Activated T-cell treated with anti-CD3 and anti-CD28 coated beads for 1 hour (primary cell): ENCODE measurements at regions not wholly inside any gene's neighbourhood (a gene's known extent, or its start where the extent isn't known, plus 50 kb on each side); places are given as distances from the start of the nearest gene placed in this dataset.

Source experiments
- DNase-seq: peaks from one replicate; pipeline ENCODE4 v3.0.0-alpha.2; 2020; ENCODE audit warnings: low read depth

DNA sequence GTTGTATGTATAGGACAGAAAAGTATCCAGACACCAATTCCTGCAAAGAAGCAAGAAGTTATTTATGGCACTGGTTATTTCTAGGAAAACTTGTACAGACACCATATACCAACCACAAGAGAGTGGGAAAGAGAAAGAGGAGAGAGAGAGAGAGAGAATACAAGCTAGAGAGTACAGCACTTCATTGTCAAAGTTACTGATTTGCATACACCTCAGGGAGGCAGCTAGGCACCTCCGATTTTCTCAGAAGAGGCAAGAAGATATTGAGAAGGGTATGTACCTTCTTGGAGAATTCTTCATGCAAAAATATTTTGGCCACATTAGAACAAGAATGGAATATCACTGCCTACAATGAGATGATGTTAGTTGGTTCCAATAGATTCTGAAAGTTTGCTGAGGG is 333.9 kb upstream of the PIK3C3 start:
- DNase-seq = no peak

DNA sequence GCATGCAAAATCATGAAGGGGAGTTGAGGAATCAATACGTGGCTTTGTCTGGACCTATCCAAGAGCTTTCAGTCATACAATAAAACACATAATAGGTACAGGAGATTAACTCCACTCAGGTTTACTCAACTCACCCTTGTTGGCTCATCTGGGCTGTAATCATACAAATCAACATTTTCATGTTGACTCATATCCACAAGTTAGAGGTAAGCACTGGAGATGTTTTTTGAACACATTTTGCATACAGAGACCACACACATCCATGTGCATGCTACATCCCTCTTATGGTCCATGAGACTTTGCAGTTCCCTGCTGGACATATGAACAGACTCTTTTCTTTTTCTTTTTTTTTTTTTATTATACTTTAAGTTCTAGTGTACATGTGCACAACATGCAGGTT is 336.9 kb upstream of the PIK3C3 start:
- no peak for DNase-seq

DNA sequence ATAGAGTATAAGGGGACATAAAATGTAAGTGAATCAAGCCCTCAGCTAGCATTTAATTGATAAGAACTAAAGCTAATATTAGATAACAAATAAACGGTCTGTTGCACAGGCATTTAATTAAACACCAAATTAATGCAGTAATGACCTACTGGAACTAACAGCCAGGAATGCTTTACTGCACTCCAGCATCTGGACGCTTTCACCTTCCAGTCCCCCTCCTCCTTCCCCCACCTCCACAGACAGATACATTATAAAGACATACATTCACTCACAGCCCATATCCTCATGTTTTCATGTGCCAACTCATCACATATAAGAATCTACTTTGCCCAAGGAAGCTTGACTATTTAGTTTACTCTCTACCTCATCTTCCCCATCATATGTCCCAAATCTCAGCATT is 337.4 kb upstream of the PIK3C3 start:
- no peak for DNase-seq

DNA sequence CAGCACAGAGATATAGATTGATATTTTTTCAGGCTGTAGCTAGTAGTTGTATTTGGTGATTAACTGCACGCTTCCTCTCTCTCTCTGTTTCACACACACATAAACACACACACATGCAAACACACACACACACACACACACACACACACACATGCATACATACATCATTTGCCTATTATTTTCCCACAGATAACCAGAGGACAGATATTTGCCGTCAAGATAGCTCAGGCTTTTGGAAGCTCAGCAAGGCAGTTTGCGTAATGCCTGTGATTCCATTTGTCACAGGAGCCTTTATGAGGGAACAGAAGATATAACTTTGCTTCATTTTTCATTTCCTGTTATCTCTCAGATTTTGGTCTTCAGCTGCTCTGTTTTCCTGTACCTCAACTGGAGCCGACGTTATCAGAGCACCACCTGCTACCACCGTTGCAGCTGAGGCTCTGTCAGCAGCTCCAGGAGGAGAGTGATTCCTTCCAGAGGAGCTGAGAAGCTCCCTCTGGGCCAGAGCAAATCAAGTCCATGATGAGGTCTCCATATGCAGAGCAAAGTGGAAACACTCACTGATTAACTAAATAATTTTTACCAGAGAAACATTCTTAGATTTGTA is 341.9 kb upstream of the PIK3C3 start:
- DNase-seq = no peak

DNA sequence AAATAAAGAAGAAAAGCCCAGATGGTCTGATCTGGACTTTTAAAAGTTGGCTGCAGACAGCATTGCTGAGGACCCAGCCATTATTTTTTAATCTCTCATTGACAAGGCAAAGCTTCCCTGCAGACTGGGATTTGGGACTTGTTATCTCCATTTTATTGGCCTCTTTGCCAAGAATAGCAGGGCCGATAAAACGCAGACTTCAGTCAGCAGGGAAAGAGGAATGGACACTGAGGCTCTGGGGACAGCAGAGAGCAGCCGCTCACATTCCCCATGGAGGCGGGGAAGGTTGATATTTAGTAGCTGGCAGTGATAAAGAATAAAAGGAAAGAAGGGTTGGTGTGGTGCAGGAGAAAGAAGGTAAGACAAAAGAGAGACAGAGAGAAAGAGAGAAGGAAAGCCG is 350.1 kb upstream of the PIK3C3 start:
- no peak for DNase-seq

DNA sequence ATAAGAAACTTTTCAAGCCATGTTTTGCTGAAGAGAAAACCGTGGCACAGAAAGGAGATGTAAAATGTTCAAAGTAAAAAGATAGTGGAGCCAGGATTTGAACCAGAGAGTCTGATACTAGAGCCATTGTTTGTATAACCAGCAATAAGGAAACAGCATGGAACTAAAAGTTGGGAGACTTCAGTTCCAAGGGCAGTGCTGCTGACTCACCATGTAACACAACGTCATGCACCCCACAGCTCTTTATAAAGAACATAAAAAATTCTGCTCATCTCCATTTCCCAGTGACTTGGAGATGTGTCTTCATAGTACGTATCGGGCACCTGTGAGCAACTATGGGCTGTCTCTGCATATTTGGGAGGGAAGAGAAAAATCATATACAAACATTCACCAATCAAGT is 353.0 kb upstream of the PIK3C3 start:
- no peak for DNase-seq

DNA sequence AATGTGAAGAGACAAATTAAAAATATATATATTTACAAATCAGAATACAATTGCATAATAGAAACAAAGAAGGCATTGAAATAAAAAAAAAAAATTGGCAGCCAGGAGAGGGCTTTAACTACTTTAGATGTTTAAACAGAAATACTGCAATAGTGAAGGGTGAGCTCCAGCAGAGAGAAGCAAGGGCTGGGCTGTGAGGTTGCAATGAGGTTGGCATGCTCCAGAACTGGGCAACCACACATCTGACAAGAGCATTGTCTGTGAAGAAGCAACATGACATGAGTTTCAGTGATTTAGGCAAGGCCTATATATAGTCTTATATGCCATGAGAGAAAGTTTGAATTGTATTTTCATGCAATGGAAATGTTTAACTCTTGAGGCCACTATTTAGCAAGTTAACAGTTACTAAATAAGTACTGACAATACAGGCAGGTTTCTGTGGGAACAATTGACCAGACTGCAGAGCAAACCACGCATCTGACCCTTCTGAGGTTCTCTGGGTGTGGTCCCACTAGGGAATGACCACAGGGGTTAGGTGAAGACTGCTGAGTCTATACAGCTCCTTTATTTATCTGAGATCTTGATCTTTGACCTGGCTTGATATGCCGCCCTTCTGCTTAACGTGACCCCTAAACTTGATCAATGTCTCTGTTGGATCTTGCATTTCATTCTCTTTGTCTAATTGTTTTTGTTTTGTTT is 354.2 kb upstream of the PIK3C3 start:
- DNase-seq = no peak

DNA sequence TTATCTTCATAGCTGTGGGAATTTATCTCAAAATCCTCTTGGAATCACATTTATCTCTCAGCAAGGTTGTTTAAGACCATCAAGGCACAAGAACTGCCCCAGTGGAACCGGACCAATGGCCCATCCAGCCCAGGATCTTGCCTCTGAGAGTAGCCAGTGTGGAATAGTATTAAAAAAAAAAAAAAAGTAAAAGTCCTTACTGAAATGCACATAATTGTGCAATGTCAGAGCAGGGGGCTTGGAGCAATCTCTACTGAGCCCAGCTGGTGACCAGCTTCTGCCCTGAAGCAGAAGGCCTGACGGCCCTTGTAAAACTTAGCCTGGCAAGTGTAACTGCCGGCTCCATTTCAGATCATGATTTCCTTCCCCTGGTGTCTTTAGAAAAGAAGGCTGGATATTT is 355.6 kb upstream of the PIK3C3 start:
- DNase-seq = no peak

DNA sequence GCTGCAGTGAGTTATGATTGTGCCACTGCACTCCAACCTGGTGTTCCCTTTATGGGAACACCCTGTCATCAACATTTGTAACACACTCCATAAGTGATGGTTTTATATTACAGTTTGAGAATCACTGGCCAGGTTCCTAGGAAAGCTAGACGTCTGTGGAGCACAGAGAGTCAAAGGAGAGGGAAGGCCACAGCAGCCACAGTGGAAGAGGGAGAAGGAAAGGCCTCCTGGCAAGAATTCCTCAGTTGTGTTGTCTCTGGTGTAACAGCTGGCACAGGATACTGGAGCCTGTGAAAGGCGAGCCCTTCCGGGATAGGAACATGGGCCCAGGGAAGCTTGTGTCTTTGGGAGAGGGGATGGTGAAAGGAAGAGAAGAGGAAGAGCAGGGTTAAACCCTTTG is 360.5 kb upstream of the PIK3C3 start:
- DNase-seq = no peak

DNA sequence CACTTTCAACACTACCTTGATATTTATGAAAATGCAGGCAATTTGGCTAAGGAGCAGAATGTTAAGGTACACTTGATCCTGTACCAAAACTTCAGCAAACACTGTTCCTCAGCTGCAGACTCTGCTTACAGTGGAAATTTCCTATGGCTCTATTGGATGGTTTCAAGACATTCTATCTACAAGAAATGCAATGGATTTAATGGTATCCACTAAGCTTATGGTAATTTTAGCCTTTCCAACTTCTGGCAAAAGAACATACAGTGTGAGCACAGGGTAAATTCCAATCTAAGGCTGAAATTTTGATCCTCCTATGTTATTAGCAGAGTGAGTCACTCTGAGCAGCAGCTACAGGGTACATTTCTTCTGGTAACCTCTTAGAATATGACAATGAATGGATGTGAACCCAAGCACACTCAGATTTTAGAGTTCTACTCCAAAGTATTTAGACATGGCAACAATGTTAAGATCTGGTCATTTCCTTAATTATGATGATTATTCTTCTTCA is 361.8 kb upstream of the PIK3C3 start:
- no peak for DNase-seq

DNA sequence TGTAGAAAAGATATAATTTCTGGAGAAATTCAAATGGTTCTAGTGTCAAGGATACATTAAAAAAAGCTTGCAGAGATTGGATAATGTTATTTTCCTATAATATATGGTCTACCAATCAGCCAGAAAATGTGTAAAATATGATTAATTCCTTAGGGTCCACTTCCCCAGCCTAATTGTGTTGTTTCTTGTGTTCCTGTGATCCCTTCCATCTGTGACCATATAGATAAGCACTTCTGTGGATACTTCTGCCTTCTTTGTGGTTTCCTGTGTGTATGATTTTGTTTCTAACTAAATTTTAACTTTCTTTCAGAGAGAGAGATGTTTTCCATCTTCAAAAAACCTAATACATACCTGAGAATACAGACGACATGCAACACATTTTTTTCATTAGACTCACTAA is 367.1 kb upstream of the PIK3C3 start:
- no peak for DNase-seq

DNA sequence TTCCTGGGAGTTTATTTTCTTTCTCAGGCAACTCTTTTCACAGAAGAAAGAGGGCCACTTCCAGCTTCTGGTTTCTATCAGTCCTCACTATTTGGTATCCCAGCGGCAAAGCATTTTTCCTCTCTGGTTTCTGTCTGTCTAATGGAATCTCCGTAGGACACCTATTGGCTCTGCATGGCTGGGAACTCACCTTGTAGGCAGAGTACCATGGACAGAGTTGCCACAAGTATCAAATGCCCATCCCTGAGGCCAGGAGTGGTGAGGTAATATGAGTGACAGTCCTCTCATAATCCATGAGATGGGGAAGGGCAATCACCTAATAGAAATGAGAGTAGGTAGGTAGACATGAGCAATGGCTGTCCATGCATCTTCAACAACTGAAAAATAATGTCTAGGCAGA is 369.5 kb upstream of the PIK3C3 start:
- DNase-seq = no peak

DNA sequence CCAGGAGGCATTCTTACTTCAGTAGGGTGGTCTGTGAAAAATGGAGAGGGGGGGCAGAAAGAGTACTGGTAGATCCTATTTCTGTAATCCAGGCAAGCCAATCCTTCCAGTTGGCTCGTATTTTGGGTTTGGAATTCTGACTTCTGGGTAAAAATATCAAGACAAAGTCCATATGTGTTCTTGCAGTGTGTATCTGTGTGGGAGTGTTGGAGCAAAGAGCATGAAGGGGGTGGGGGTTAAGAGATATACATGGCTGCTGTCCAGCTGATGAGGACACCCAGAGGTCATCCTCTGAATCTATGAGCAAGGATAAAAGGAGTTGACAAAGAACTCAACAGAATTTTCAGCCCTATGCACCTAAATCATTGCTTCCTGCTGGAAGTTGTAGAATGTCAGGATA is 375.8 kb upstream of the PIK3C3 start:
- no peak for DNase-seq

DNA sequence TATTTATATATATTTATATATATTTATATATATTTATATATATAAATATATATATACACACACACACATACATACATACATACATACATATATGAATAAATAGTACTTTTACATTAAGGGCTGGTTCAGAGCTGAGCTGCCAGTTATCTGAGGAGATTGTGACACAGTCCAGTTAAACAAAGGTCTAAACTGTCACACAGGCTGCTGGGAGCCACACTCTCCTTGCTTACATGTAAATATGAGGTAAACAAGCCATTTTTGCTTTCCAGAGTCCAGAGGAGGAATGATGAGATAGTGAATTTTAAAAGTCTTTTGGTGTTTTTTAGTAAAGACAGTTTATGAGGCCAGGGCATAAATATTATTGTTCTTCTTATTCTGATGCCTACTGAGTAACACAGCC is 377.5 kb upstream of the PIK3C3 start:
- DNase-seq = no peak

DNA sequence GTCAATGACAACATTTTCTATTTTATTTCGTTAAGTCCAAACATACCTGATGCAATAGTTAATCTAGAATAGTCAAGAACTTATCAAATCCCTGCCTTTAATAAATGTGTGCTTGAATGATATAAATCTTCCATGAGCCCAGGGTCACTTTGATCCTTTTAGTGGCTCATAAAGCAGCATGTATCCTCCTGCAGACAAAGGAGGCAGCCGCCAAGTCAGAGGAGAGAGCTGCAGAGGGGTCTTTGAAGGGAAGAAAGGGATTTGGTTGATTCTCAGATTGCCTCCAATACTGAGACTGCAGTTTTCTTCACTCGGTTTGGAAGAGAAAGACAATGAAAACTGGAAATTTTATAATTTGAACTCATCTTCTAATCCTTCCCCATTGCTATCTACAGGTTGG is 378.4 kb upstream of the PIK3C3 start:
- DNase-seq = no peak

DNA sequence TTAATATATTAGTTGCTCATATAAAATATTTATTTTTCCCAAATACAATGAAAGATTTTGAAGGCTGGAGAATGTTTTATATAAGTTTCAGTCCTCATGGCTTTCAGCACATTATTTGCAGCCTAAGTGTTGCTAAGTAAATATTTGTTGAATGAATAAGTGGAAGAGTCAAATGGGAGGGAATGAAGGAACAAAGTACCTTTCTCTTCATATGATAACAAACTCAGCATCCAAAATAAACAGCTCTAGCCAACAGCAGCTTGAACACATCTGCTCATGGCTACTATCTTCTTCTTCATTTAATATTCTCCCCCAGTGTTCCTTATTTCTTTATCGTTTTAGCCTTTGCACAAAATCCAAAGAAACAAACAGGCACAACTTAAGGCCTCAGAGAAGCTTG is 385.2 kb upstream of the PIK3C3 start:
- no peak for DNase-seq

DNA sequence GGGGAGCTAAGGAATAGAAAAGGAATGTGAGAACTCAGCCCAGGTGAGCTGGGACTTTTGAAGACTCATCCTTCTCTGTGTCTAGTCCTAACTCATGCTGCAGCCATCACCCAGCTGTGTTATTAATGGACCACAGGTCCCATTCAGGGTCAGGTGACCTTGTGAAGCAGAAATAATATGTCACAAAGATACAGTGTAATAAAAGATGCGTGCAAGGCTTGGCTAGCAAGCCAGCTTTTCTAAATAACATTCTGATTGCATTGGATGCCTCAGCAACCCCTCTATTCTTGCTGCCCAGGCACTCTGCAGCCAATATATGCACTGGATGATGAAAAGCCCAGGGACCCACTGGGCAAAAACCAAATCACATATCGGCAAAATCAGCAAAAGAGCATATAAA is 393.1 kb upstream of the PIK3C3 start:
- DNase-seq = no peak

DNA sequence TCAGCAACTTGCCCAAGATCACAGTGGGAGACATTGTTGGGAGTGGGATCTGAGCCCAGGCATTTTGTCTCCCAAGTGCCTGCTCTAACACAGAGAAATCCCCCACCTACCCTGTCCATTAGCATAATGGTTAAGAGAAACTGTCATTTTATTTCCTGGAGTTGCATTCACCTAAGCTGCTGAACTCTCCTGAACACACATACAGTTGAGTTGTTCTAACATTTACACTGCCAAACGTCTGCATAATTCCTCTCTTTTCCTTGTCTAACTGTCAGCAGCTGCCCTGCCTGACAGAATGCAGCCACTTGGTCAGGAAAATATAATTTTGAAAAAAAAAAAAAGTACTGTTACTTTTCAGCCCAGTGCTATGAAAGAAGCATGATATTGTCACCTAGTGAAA is 396.3 kb upstream of the PIK3C3 start:
- no peak for DNase-seq

DNA sequence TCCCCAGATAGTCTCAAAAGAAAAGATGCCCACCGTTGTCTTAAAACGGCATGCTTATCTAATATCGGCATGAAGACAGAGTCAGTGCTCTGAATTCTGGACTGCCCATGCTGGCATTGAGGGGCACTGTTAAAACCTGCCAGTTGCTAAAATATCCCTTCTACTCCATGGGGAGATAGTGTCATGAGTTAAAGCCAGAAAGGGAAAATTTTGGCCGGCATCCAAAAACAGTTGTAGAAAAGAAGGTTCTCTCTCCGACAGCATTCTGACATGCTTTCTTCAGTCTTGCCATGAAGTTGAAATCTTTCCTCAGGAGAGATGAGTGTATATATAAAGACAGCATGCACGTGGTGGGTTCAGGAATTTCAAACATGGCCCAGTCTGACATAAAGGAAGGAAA is 401.3 kb upstream of the PIK3C3 start:
- DNase-seq = no peak

DNA sequence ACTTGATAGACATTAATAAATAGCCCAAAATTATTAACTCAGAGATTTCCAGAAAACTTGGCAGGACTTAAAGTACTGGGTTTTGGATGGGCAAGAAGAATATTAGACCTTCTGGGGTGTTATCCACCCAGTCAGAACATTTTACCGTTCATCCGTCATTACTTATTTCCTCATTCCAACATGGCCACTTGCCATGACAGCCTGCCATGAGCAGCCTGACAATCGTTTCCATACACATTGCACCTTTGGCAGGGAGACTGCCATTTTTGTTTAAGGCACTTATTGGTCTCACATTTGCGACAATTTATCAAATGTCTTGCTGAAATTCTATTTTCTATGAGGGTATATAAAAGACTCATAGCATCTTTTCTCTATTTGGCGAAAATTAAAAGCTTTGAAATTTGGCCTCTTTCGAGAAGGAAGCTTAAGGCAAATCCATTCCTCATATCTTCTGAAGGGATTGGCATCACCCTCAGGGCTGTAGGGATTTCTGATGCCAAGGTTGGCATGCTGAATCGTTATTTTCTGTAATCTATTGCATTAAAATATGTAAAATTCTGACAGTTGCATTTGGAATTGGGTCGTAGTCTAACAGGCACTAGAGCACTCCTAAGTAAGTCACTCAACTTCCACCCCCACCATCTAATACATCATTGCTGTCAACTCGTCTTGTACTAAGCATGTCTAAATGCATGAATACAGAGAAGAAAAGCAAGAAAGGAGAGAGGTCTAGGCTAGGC is 406.3 kb upstream of the PIK3C3 start:
- no peak for DNase-seq

DNA sequence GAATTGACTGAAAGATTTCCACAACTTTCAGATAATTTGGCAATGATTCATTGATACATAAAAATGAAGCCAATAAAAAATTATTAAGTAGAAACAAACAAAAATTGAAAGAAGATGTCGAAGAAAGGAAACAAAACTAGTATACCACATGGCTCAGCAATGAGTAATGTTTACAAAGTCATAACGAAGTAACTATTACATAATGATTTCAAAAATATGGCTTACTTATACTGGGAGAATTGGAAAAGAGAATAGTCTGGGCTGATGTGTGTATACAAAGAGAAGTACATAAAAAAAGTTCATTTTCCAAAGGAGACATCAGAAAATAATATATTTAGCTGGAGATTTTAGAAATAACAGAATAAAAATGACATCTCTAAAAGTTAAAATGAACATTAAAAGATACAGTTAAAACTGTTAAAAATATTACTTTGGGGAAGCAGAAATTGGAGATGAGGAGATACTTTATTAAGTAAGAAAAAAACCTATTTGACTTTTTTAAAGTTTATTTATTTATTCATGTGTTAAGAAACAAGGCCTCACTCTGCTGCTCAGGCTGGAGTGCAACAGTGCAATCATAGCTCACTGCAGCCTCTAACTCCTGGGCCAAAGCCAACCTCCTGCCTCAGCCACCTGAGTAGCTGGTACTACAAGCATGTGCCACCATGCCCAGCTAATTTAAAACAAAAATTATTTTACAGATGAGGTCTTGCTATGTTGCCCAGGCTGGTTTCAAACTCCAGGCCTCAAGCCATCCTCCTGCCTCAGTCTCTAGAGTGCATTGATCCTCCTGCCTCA is 409.7 kb upstream of the PIK3C3 start:
- DNase-seq = no peak

DNA sequence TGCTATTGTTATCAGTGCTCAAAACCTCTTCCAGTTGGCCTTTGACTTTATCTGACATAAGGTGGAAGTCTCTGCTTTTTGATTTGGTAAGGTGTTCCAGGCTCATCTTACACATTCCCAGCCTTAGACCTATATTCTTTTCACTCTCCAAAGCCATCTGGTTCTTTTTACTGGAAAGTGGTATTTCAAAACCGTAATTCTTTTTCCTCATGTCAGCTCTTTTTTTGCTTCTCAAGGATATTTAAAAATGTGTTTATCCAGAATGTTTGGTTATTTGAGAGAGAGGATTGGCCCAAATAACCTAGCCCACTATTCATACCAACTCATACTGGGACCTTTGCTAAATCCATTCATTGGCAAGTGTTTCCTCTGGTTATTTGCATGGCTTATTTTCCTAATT is 411.2 kb upstream of the PIK3C3 start:
- DNase-seq = no peak
